ENCODE measurements at regions not wholly inside any gene's neighbourhood (a gene's known extent, or its start where the extent isn't known, plus 50 kb on each side); places are given as distances from the start of the nearest gene placed in this dataset.

- no peak for TF ChIP-seq CTCF (IDR thresholded peaks at IDR 0.05; ENCODE audit: low read length)
- no peak for TF ChIP-seq EZH2 (IDR thresholded peaks at IDR 0.05; ENCODE audit: borderline replicate concordance, low read length)
Measured at GRCh38 chr2:138180692-138181386, 216.6 kb downstream of the HNMT start.
